WI38 (cell line): ENCODE measurements at regions not wholly inside any gene's neighbourhood (a gene's known extent, or its start where the extent isn't known, plus 50 kb on each side); places are given as distances from the start of the nearest gene placed in this dataset.
"Not testable (repeated sequence)": the region's sequence is repeated elsewhere in the genome, so short reads cannot be mapped to it uniquely, and the experiment has no call there.

Experiments
- H3K4me3 ChIP-seq: 2 replicates; pipeline ENCODE4 v1.5.1; 2011; ENCODE audit warnings: low read depth, mild to moderate bottlenecking, control low read depth, low read length
- TF ChIP-seq, protein P1 (sequence below): IDR thresholded peaks from 2 replicates; pipeline ENCODE4 v1.5.1; 2012; ENCODE audit warnings: low read depth, mild to moderate bottlenecking, control low read depth, low read length

DNA sequence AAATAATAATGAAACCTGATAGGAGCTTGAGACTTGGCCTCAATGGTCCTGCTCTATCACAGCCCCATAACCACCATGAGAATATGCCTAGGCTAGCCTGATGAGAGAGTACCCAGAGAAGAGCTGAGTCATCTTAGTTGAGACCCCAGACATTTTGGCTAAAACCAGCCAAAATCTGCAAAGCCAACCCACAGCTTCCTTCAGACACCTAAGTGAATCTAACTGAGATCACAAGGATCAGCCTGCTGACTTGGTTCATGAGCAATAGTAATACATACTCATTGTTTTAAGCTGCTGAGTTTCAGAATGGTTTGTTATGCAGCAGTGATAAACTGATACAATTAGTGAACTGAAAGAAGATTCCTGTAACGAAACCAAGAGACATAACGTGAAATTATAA lies 473.7 kb upstream of the PTGER4 start:
- TF ChIP-seq, protein P1, sequence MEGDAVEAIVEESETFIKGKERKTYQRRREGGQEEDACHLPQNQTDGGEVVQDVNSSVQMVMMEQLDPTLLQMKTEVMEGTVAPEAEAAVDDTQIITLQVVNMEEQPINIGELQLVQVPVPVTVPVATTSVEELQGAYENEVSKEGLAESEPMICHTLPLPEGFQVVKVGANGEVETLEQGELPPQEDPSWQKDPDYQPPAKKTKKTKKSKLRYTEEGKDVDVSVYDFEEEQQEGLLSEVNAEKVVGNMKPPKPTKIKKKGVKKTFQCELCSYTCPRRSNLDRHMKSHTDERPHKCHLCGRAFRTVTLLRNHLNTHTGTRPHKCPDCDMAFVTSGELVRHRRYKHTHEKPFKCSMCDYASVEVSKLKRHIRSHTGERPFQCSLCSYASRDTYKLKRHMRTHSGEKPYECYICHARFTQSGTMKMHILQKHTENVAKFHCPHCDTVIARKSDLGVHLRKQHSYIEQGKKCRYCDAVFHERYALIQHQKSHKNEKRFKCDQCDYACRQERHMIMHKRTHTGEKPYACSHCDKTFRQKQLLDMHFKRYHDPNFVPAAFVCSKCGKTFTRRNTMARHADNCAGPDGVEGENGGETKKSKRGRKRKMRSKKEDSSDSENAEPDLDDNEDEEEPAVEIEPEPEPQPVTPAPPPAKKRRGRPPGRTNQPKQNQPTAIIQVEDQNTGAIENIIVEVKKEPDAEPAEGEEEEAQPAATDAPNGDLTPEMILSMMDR, result no peak
- no peak overlapping the region for H3K4me3 ChIP-seq

DNA sequence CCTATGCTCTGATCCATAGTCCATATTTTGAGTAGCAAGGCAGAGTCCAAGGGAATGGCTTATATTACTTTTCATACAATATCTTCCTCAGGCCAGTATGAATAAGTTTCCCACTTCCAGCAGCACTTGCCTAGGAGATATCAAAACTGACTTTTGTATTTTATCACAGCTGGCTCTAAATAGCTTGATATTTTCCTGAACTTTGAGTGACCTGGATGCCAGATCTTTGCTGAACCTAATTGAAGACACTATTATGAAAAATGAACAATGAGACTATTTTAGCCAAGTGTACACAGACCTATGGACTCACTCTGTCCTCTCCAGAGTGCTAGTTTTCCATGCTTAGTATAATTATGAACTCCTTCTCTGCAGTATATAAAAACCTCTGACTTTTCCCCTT lies 475.6 kb upstream of the PTGER4 start:
- TF ChIP-seq, protein P1, result no peak
- no peak overlapping the region for H3K4me3 ChIP-seq

DNA sequence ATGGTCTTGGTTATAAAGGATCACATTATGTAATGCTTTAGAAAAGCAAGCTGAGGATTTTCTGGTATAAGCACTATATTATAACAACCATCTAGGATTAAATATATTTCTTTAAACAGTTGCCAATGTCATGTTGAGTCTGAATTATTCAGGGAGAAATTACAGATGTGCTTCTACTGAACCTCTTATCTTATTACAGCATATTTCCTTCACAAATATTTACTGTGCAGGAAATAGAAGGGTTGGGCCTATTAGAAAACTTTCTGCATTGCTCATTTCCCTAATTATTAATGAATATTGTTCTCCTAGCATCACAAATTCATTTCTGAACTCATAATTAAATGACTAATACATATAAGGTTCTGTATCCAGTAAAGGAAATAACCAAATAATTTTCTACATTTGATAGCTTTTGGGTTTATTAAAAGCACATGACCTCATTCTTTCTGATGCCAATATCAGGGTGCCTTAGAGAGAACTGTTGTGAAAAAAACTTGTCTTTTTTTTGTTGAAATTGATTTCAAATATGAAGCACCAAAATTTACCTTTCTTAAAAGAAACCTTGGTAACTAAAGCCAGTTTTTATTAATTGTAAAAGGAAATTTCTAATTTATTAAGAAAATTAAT lies 476.8 kb upstream of the PTGER4 start:
- TF ChIP-seq, protein P1, result no peak
- no peak overlapping the region for H3K4me3 ChIP-seq

DNA sequence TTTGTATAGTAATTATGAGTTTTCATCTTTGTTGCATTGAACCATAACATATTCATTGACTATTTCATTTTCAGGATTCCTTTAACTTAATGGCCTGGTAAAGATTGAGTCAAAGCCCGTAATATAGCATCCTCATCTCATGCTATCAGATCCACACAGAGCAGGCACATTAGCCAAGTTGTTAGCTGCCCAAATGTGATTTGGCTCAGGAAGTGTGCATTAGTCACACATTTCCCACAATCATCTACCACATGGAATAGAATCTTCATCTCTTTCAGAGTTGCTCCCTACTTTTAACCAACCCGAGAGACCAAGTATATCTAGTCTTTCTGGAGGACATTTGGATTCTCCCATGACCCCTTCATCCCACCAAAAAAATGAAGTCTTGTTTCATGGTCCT lies 481.0 kb upstream of the PTGER4 start:
- no peak overlapping the region for H3K4me3 ChIP-seq
- TF ChIP-seq, protein P1, result no peak

DNA sequence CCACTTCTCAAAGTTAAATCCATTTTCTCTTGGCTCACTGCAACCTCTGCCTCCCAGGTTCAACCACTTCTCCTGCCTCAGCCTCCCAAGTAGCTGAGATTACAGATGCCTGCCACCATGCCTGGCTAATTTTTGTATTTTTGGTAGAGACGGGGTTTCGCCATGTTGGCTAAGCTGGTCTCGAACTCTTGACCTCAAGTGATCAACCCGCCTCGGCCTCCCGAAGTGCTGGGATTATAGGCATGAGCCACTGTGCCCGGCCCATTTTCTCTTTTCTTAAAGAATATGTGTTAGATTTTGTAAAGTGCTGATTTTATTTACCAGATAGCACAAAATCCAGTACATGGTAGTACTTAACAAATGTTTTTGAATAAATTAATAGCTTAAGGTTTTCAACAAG lies 484.1 kb upstream of the PTGER4 start:
- H3K4me3 ChIP-seq, result not testable (repeated sequence)

DNA sequence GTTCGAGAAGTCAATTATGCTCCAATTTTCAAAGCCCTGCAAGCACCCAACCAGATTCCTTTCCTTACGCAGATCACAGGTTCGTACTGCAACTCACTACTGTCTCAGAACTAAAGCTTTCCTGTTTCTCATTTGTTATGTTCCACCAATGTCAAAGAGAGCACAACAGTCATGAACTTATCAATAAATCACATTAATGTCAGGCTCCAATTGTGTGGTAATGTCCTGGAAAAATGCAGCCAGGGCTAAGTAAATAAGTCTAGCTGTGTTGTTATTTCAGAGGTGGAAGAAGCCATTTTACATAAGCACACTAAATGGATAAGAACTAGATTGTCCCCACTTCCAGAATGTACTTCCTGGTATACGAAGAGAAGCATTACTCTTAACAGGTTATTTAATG lies 488.6 kb upstream of the PTGER4 start:
- TF ChIP-seq, protein P1, result no peak
- no peak overlapping the region for H3K4me3 ChIP-seq

DNA sequence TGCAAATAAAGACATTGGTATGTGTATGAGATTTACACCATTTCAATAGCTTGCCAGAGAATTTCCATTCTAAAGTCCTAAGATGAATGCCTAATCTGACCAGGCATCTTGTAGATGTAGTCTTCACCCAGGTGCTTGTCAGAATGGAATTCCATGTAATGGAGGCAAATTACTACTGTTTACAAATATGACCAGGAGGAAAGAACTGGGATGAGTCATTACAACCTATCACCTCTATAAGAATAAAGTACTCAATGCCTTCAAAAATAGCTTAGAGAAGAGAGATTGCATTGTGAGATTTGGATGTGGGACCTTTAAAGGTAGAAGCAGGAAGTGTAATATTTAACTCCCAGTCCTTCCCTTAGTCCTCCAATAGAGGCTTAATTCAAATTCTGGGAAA lies 507.0 kb upstream of the PTGER4 start:
- no peak overlapping the region for H3K4me3 ChIP-seq
- TF ChIP-seq, protein P1, result no peak

DNA sequence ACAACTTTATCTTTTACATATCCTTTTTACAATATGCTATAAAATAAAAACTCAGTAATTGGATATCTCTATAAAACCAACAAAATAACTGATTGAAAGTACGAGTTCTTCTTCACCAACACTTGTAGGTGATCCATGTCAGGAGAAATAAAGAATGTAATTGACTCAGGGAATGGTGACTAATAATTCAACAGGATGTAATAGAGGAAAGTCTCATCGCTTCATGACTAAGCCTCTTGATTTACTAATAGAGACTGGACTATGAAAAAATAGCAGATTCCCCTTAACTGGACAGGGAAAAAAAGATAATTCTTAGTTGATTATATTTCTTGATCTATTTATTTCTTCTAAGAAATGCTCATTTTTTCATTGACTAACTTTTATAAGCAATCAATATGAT lies 507.7 kb upstream of the PTGER4 start:
- TF ChIP-seq, protein P1, result no peak

More for the DNA sequence above, 507.7 kb upstream of the PTGER4 start:
- H3K4me3 ChIP-seq, result no peak overlapping the region
